Activated CD8-positive, alpha-beta memory T cell treated with anti-CD3 and anti-CD28 coated beads, Interleukin-2, amount 10 ng/mL, durations not matched to agents 7 days and 5 days (primary cell): ENCODE measurements at regions not wholly inside any gene's neighbourhood (a gene's known extent, or its start where the extent isn't known, plus 50 kb on each side); places are given as distances from the start of the nearest gene placed in this dataset.
"Not testable (repeated sequence)": the region's sequence is repeated elsewhere in the genome, so short reads cannot be mapped to it uniquely, and the experiment has no call there.

Source experiments
- ATAC-seq: fragments of 150-1000 bp; cut with Tn5 transposase; one replicate; pipeline ENCODE4 v1.10.0; 2021; ENCODE audit warnings: moderate library complexity
- CTCF ChIA-PET: fragments of 350-600 bp; sonication (Branson Sonifier 250); formaldehyde crosslinking; loops from one replicate; lab custom pipeline; 2021; ENCODE audit warnings: antibody characterized with exemption; lab: Charles Lee
- DNase-seq: peaks from one replicate; pipeline ENCODE4 v3.0.0-alpha.2; 2020
- H3K27ac Mint-ChIP-seq: one replicate; pipeline ENCODE4 v1.8.0; 2021; ENCODE audit warnings: mild to moderate bottlenecking, mixed read lengths
- H3K27me3 Mint-ChIP-seq: one replicate; pipeline ENCODE4 v1.8.0; 2021; ENCODE audit warnings: mixed read lengths
- H3K36me3 Mint-ChIP-seq: one replicate; pipeline ENCODE4 v1.8.0; 2021; ENCODE audit warnings: mild to moderate bottlenecking, mixed read lengths
- H3K4me1 Mint-ChIP-seq: one replicate; pipeline ENCODE4 v1.8.0; 2021; ENCODE audit warnings: mixed read lengths
- H3K4me3 Mint-ChIP-seq: one replicate; pipeline ENCODE4 v1.8.0; 2021; ENCODE audit warnings: mild to moderate bottlenecking, moderate library complexity, mixed read lengths
- H3K9me3 Mint-ChIP-seq: one replicate; pipeline ENCODE4 v1.8.0; 2022; ENCODE audit warnings: low read depth, mixed read lengths

DNA sequence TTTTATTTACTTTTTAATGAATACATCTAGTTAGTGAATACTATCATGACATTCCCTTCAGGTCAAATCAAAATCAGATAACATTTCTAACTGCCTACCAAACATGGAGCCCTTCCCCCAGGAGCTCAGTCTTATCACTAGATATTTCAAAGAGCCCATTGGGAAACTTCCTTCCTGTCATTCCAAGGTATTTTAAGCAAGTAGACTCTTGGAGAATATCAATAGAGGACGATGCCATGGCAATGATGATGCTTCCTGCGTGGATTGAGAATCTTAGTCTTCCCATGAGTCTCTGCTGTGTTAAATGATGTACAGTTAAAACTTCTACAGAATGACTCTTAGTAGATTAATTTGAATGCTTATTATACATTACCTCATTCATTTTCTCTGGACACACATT lies 384.9 kb downstream of the CENPW start:
- Mint-ChIP-seq H3K27me3 (no peaks in the 10 kb centered on the region), H3K4me3 (no peak overlapping the region), H3K27ac (no peak overlapping the region), H3K36me3 (no peaks in the 10 kb centered on the region), H3K4me1 (no peaks in the 10 kb centered on the region), H3K9me3 (peaks cover 3% of the 10 kb centered on the region)
- DNase-seq (no peak), ATAC-seq (no peak)
- CTCF ChIA-PET: no interaction called here

DNA sequence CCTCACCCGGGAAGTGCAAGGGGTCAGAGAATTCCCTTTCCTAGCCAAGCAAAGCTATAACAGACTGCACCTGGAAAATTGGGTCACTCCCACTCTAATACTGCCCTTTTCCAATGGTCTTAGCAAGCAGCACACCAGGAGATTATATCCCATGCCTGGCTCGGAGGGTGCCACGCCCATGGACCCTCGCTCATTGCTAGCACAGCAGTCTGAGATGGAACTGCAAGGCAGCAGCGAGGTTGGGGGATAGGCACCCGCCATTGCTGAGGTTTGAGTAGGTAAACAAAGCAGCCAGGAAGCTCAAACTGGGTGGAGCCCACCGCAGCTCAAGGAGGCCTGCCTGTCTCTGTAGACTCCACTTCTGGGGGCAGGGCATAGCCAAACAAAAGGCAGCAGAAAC lies 386.5 kb downstream of the CENPW start:
- H3K27me3 Mint-ChIP-seq, ATAC-seq, H3K4me1 Mint-ChIP-seq, H3K27ac Mint-ChIP-seq, CTCF ChIA-PET, DNase-seq, H3K4me3 Mint-ChIP-seq, H3K9me3 Mint-ChIP-seq, H3K36me3 Mint-ChIP-seq: not testable (repeated sequence)

DNA sequence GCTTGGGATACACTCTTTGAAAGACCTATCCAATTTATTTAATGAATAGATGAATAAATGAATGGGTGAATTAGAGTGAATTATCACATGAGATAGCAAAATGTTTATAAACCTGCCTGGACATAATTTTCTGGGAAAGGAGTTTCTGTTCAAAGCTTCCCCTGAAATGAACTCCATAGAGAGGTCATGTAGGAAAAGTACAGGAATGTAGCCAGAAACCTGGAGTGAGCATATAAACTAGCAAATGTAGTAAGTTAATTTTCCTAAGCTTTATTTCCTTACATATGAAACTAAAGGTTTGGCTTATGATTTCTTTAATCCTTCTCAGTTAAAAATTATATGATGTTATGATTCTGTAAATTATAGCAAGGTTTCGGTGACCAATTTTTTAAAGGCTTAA lies 380.3 kb upstream of the RSPO3 start:
- H3K9me3 Mint-ChIP-seq: no peaks in the 10 kb centered on the region
- H3K4me3 Mint-ChIP-seq: no peak overlapping the region
- CTCF ChIA-PET: interaction anchor here (1.4 kb wide), 1 partner anchor 10 kb away, joined by 4 read pairs; no protein-coding TSS in a partner anchor
- H3K27me3 Mint-ChIP-seq: no peaks in the 10 kb centered on the region
- H3K36me3 Mint-ChIP-seq: no peaks in the 10 kb centered on the region
- H3K4me1 Mint-ChIP-seq: no peaks in the 10 kb centered on the region
- no peak for DNase-seq
- no peak overlapping the region for H3K27ac Mint-ChIP-seq
- ATAC-seq: no peak

DNA sequence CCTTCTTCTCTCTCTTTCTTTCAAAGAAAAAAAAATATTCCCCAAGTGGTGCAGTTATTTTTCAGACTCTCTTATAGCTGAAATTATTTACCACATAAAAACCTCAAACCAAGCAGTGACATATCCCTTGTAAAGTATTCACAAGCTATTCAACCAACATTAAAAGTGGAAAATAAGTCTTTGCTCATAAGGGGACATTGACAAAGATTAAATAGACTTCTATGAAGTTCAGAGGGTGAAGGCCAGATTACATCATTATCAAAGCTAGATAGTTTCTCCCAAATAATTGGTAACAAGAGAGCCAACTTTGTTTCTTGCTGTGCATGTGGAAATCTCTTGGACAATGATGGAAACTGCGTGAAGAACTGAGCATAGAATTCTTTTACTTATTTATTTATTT lies 379.8 kb upstream of the RSPO3 start:
- no peak overlapping the region for H3K4me3 Mint-ChIP-seq
- H3K27ac Mint-ChIP-seq: no peak overlapping the region
- H3K27me3 Mint-ChIP-seq: no peaks in the 10 kb centered on the region
- no peaks in the 10 kb centered on the region for H3K4me1 Mint-ChIP-seq
- H3K9me3 Mint-ChIP-seq: no peaks in the 10 kb centered on the region
- no peaks in the 10 kb centered on the region for H3K36me3 Mint-ChIP-seq
- CTCF ChIA-PET: interaction anchor here (1.4 kb wide), 1 partner anchor 10 kb away, joined by 4 read pairs; no protein-coding TSS in a partner anchor
- DNase-seq (no peak), ATAC-seq (no peak)

DNA sequence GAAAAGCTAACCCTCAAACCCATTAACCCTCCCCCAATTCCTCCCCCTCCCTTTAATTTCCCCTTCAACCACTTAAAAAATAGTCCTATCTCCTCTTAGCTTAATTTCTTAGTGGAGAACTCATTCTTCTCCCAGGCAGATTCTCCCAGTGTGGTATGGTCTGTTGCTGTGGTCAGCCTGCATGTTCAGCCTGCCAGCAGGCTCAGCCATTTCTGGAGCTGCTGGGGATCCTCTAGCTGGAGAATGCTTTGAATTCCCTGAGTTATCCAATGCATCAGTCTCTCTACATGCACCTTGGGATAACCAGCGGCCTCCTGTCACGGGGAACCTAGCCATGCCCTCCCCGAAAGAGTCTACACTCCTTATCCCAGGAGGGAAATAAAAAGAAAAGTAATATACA lies 375.4 kb upstream of the RSPO3 start:
- CTCF ChIA-PET: no interaction called here
- H3K4me1 Mint-ChIP-seq: no peaks in the 10 kb centered on the region
- H3K27ac Mint-ChIP-seq: no peak overlapping the region
- H3K36me3 Mint-ChIP-seq: no peaks in the 10 kb centered on the region
- DNase-seq (no peak), ATAC-seq (no peak)
- no peaks in the 10 kb centered on the region for H3K9me3 Mint-ChIP-seq
- H3K4me3 Mint-ChIP-seq: no peak overlapping the region
- H3K27me3 Mint-ChIP-seq: no peaks in the 10 kb centered on the region

DNA sequence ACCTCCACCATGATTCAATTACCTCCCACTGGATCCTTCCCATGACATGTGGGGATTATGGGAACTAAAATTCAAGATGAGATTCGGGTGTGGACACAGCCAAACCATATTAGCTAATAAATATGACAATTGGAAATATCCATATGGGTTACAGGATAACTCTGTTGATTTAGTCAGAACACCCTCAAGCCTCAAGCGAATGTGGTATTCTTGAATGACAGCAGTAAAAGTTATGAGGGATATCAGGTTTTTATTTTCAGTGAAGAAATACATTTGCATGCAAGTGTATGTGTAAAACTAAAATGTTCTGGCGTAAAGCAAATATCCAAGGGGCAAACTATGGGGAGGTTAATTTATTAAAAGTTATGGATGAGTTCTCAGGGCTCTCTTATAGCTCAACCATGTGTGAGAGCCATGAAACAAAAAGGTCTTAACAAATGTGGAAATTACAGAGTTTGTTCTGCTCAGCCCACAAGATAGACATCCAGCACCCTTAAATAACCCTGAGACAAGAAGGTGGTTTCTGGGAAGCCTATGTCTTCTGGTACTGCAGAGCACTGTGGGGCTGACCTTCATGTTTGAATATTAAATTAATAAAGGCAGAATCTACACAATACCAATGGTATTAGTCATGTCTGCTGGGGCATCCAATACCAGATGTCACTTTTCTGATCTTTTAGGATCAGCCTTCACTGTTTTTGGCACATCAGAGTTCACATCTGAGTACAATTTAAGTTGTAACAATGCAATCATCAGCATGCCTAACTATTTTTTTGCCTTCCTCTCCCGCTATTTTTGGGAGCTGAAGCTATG lies 370.5 kb upstream of the RSPO3 start:
- CTCF ChIA-PET: interaction anchor here (1.6 kb wide), 1 partner anchor 10 kb away, joined by 4 read pairs; no protein-coding TSS in a partner anchor
- H3K9me3 Mint-ChIP-seq: no peaks in the 10 kb centered on the region
- H3K4me3 Mint-ChIP-seq: no peak overlapping the region
- no peak overlapping the region for H3K27ac Mint-ChIP-seq
- no peaks in the 10 kb centered on the region for H3K4me1 Mint-ChIP-seq
- H3K27me3 Mint-ChIP-seq: no peaks in the 10 kb centered on the region
- H3K36me3 Mint-ChIP-seq: no peaks in the 10 kb centered on the region
- ATAC-seq (no peak), DNase-seq (no peak)

DNA sequence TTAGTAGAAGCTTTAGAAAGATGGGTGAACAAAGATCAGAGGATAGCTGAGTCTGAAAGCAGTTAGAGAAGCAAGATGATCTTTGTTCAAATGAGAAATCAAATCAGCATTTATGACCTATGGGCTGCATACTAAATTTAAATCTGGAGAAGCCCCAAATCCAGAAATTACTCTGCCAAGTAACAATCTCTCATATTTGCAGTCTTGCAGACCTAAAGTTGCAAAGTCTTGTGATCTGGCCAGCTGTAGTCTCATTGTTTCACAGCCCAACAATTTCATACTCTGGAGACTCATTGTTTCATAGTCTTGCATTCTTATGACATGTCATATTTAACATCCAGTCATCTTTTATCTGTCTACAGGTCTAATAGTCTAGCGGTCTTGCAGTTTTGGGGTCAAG lies 364.9 kb upstream of the RSPO3 start:
- Mint-ChIP-seq H3K9me3 (no peaks in the 10 kb centered on the region), H3K27me3 (no peaks in the 10 kb centered on the region), H3K27ac (no peak overlapping the region), H3K36me3 (no peaks in the 10 kb centered on the region), H3K4me3 (no peak overlapping the region), H3K4me1 (no peaks in the 10 kb centered on the region)
- no peak for ATAC-seq
- CTCF ChIA-PET: no interaction called here
- DNase-seq: no peak

DNA sequence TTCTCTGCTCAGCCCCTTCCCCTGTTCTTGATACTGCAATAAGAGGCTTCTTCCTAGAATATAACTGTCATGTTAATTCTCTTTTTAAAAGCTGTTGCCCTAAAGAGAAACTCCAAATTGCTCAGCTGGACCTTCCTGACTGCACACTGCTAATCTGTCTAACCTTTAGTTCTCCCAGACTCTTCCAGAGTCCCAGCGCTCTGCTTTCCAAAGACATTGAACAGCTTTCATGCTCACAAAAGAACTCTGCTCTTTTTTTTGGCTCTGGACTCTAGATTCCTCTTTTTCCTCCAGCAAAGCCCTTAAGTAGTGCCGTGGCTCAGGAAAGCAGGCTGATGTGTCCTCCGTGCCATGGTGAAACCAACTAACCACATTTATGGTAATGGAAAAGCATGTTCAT lies 356.6 kb upstream of the RSPO3 start:
- Mint-ChIP-seq H3K9me3 (no peaks in the 10 kb centered on the region), H3K27ac (no peak overlapping the region), H3K4me1 (no peaks in the 10 kb centered on the region), H3K27me3 (no peaks in the 10 kb centered on the region), H3K36me3 (no peaks in the 10 kb centered on the region), H3K4me3 (no peak overlapping the region)
- ATAC-seq (no peak), DNase-seq (no peak)
- CTCF ChIA-PET: no interaction called here

DNA sequence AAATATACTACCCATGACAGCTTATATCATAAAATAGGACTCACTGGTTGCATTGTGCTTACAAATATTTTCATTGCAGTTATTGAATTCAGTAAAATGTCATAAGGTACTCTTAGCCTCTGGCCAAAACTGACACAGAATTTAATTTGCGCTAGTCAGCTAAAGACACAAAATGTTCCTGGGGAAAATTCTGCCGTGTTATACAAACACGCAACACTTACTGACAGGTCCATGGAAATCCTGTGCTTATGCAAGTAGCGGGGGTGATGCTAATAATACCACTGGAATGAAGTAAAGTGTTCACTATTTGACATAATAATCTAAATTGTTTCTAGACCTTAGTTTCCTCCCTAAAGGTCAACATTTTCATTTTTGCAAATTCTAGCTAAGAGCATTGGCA lies 354.4 kb upstream of the RSPO3 start:
- H3K9me3 Mint-ChIP-seq: no peaks in the 10 kb centered on the region
- DNase-seq: no peak

DNA sequence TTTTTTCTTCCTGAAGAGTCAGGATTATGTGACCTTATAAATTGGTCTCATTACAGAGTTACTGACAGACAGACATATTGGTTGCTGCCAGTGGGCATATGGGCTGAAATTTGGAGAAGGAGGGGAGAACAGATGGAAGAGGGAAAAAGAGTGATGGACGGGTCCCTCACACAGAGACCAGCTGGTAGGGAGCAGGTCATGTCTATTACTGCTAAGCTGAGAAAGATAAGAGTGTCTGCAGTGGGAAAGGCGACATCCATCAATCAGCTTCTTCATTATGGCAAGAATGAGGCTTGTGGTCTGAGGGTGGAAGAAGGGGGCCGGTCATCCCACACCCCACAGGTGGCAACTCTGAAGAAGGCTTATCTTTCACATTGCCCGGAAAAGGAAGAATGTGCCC lies 353.8 kb upstream of the RSPO3 start:
- ATAC-seq: no peak
- DNase-seq: no peak
- Mint-ChIP-seq H3K4me3 (no peak overlapping the region), H3K9me3 (no peaks in the 10 kb centered on the region), H3K27me3 (no peaks in the 10 kb centered on the region), H3K36me3 (no peaks in the 10 kb centered on the region), H3K27ac (no peak overlapping the region), H3K4me1 (no peaks in the 10 kb centered on the region)
- CTCF ChIA-PET: no interaction called here

More for the DNA sequence above, 354.4 kb upstream of the RSPO3 start:
- Mint-ChIP-seq H3K4me3 (no peak overlapping the region), H3K27ac (no peak overlapping the region), H3K4me1 (no peaks in the 10 kb centered on the region), H3K27me3 (no peaks in the 10 kb centered on the region), H3K36me3 (no peaks in the 10 kb centered on the region)
- CTCF ChIA-PET: no interaction called here
- no peak for ATAC-seq

DNA sequence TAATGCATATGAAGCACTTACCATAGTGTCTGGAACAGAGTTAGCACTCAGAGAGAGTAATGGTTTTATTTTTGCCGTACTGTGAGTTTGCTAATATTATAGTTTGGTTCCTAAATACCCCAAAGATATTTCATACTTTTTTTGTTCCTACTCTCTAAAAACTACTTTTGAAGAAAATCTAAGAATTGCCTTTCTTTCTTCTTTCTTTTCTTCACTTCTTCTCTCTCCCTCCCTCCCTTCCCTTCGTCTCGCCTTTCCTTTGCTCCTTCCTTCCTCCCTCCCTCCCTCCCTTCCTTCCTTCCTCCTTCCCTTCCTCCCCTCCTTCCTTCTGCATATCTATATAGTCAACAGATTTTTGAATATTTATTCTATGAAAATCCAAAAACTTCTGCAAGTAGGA lies 351.7 kb upstream of the RSPO3 start:
- CTCF ChIA-PET: no interaction called here
- Mint-ChIP-seq H3K4me1 (no peaks in the 10 kb centered on the region), H3K4me3 (no peak overlapping the region), H3K27ac (no peak overlapping the region), H3K36me3 (no peaks in the 10 kb centered on the region), H3K9me3 (no peaks in the 10 kb centered on the region), H3K27me3 (no peaks in the 10 kb centered on the region)
- ATAC-seq: no peak
- DNase-seq: no peak

DNA sequence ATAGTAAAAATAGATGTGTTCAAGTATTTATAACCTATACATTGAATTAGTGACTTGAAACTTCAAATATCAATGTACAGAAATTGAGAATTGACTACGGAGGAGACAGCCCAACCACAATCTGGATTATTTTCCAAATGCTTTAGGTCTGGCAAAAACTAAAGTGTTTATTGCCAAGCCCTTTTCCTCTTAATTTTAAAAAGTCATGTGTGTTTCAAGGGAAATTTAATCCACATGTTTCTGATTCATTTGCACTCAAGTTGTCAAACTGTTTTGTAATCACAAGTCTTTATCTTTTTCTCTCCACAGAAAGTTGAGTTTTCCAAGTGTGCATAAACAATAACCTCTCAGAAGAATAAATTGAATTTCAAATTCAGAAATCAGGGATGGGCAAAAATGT lies 350.8 kb upstream of the RSPO3 start:
- Mint-ChIP-seq H3K36me3 (no peaks in the 10 kb centered on the region), H3K4me1 (no peaks in the 10 kb centered on the region), H3K27me3 (no peaks in the 10 kb centered on the region), H3K4me3 (no peak overlapping the region), H3K9me3 (no peaks in the 10 kb centered on the region), H3K27ac (no peak overlapping the region)
- CTCF ChIA-PET: no interaction called here
- DNase-seq: no peak
- ATAC-seq: no peak

DNA sequence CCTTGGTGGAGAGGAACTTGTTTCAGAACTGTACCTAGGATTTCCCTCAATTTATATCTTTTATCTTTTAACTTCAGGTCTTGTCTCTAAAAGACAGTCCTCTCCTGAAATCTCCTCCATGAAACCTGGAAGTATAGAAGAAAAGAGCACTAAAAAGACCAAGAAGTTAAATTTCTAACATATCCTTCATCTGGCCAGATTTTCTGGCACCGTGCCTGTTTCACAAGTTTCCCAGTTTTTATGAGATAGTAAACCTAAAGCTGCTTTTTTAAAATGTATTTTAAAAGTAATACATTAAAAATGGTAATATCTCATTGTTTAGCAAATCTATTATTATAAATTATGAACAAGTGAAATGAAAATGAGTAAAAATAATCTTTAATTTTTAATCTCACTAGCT lies 348.3 kb upstream of the RSPO3 start:
- no peak for ATAC-seq
- Mint-ChIP-seq H3K27me3 (no peaks in the 10 kb centered on the region), H3K27ac (no peak overlapping the region), H3K4me3 (no peak overlapping the region), H3K9me3 (no peaks in the 10 kb centered on the region), H3K36me3 (no peaks in the 10 kb centered on the region), H3K4me1 (no peaks in the 10 kb centered on the region)
- DNase-seq: no peak
- CTCF ChIA-PET: no interaction called here

DNA sequence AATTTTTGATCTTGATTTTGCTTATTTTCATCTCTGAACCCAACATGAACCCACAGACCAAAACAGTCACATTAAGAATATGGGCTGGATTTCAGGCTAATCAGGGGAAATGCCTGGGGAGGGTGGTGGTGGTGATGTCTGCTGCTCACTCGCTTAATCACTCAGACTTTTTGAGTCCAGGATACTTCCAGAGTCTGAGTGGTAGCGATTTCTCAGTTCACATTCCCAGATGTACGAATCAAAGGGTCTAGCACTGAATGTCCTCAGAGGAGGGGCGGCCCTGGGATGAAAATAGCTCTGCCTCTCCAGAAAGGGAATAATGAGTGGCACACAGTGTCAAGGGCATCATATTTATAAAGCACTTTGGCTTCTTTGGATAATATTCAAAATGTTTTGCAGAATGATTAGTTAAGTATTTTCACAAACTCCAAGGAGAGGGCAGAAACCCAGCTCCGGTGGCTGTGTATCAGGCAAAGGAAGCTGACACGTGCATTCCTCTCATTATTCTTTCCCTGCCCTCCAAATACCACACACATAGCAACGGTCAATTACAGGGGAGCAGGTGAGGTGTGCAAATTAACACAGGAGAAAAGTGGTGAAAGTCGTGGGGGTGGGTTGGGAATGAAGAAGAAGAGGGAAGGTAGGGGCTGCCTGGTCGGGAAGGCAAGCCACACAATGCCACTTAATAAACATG lies 345.2 kb upstream of the RSPO3 start:
- H3K27me3 Mint-ChIP-seq: no peaks in the 10 kb centered on the region
- H3K36me3 Mint-ChIP-seq: no peaks in the 10 kb centered on the region
- H3K27ac Mint-ChIP-seq: no peak overlapping the region

More for the DNA sequence above, 345.2 kb upstream of the RSPO3 start:
- ATAC-seq (no peak), DNase-seq (no peak)
- Mint-ChIP-seq H3K4me3 (no peak overlapping the region), H3K9me3 (no peaks in the 10 kb centered on the region), H3K4me1 (no peaks in the 10 kb centered on the region)
- CTCF ChIA-PET: no interaction called here
